ENCODE measurements at regions not wholly inside any gene's neighbourhood (a gene's known extent, or its start where the extent isn't known, plus 50 kb on each side); places are given as distances from the start of the nearest gene placed in this dataset.

DNA sequence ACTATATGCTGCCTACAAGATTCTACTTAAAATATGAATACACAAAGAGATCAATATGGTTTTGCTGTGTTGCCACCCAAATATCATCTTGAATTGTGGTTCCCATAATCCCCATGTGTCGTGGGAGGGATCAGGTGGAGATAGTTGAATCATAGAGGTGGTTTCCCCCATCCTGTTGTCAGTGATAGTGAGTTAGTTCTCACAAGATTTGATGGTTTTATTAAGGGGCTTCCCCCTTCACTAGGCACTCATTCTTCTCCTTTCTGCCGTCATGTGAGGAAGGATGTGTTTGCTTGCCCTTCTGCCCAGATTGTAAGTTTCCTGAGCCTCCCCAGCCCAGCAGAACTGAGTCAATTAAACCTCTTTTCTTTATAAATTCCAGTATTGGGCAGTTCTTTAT lies 654.4 kb upstream of the NR5A2 start:
- no peak for DNase-seq
- H3K27me3 ChIP-seq, result no peaks in the 10 kb centered on the region
- intact Hi-C loops (cut with DNase I), result no loop called here
- no peak for TF ChIP-seq POLR2A (IDR thresholded peaks at IDR 0.05)
- TF ChIP-seq, protein P1, sequence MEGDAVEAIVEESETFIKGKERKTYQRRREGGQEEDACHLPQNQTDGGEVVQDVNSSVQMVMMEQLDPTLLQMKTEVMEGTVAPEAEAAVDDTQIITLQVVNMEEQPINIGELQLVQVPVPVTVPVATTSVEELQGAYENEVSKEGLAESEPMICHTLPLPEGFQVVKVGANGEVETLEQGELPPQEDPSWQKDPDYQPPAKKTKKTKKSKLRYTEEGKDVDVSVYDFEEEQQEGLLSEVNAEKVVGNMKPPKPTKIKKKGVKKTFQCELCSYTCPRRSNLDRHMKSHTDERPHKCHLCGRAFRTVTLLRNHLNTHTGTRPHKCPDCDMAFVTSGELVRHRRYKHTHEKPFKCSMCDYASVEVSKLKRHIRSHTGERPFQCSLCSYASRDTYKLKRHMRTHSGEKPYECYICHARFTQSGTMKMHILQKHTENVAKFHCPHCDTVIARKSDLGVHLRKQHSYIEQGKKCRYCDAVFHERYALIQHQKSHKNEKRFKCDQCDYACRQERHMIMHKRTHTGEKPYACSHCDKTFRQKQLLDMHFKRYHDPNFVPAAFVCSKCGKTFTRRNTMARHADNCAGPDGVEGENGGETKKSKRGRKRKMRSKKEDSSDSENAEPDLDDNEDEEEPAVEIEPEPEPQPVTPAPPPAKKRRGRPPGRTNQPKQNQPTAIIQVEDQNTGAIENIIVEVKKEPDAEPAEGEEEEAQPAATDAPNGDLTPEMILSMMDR (IDR thresholded peaks at IDR 0.05), result no peak
- no peak overlapping the region for H3K4me3 ChIP-seq
- H3K27ac ChIP-seq, result no peak overlapping the region
- no peaks in the 10 kb centered on the region for H3K4me1 ChIP-seq
- no peaks in the 10 kb centered on the region for H3K9me3 ChIP-seq
- 26 to 59% methylated on average over 2 of the region's 2 CpGs for WGBS, 2 donors
- no peaks in the 10 kb centered on the region for H3K36me3 ChIP-seq

DNA sequence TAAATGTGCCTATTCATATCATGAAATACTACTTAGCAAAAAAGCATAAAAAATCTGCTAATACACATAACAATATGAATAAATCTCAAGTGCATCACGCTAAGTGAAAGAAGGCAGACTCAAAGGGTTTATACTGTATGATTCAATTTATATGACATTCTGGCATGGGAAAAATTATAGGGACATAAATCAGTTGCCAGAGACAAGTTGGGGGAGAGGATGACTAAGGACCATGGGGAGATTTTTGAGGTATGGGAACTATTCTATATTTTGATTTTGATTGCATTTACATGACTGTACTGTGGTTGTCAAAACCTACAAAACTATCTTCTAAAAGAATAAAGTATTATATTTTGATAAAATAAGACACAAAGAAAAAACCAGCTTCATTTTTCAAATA lies 650.3 kb upstream of the NR5A2 start:
- H3K27ac ChIP-seq, result no peak overlapping the region
- H3K4me1 ChIP-seq, result no peaks in the 10 kb centered on the region
- no peak for DNase-seq
- TF ChIP-seq, protein P1 (IDR thresholded peaks at IDR 0.05), result no peak
- no peak for TF ChIP-seq POLR2A (IDR thresholded peaks at IDR 0.05)
- no peaks in the 10 kb centered on the region for H3K27me3 ChIP-seq
- H3K9me3 ChIP-seq, result no peaks in the 10 kb centered on the region
- no peak overlapping the region for H3K4me3 ChIP-seq
- intact Hi-C loops (cut with DNase I), result no loop called here
- WGBS, 2 donors, result 83 to 95% methylated on average over 1 of the region's 1 CpG
- no peaks in the 10 kb centered on the region for H3K36me3 ChIP-seq

DNA sequence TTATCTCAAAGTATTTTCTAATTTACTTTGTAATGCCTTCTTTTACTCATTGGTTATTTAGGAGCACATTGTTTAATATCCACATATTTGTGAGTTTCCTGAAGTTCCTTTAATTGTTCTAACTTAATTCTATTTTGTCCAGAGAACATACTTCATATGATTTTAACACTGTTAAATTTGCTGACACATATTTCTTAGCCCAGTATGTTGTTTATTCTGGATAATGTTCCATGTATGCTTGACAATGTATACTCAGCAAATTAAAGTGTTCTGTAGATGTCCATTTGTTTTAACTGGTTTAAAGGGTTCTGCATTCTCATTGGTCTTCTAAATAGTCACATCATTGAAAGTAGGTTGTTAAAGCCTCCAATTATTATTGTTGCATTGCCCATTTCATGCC lies 643.7 kb upstream of the NR5A2 start:
- intact Hi-C loops (cut with DNase I), result no loop called here
- no peaks in the 10 kb centered on the region for H3K9me3 ChIP-seq
- H3K36me3 ChIP-seq, result no peaks in the 10 kb centered on the region
- no peak overlapping the region for H3K4me3 ChIP-seq
- no peak for TF ChIP-seq POLR2A (IDR thresholded peaks at IDR 0.05)
- TF ChIP-seq, protein P1 (IDR thresholded peaks at IDR 0.05), result no peak
- no peaks in the 10 kb centered on the region for H3K27me3 ChIP-seq
- H3K27ac ChIP-seq, result no peak overlapping the region
- H3K4me1 ChIP-seq, result no peaks in the 10 kb centered on the region
- DNase-seq, result no peak

DNA sequence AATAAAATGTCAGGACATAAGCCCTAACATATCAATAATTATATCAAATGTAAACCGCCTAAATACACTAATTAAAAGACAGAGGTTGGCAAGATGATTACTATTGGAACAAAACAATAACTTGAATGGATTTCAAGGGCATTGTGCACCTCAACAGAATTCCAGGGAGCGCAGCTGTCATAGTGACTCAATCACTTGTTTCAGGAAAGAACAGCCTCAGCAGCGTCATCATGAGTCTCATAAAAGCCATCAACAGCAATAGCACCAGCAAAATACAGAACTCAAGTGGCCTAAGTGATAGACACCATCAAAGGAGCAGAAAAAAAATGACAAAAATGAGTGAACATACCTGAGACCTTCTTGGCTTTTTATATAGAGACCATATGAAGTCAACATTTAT lies 632.7 kb upstream of the NR5A2 start:
- no peaks in the 10 kb centered on the region for H3K9me3 ChIP-seq
- no peak overlapping the region for H3K4me3 ChIP-seq
- H3K4me1 ChIP-seq, result no peaks in the 10 kb centered on the region
- TF ChIP-seq, protein P1 (IDR thresholded peaks at IDR 0.05), result no peak
- TF ChIP-seq POLR2A (IDR thresholded peaks at IDR 0.05), result no peak
- H3K27ac ChIP-seq, result no peak overlapping the region
- H3K36me3 ChIP-seq, result no peaks in the 10 kb centered on the region
- no peaks in the 10 kb centered on the region for H3K27me3 ChIP-seq
- DNase-seq, result no peak
- intact Hi-C loops (cut with DNase I), result no loop called here
- 83 to 84% methylated on average over 3 of the region's 3 CpGs for WGBS, 2 donors

DNA sequence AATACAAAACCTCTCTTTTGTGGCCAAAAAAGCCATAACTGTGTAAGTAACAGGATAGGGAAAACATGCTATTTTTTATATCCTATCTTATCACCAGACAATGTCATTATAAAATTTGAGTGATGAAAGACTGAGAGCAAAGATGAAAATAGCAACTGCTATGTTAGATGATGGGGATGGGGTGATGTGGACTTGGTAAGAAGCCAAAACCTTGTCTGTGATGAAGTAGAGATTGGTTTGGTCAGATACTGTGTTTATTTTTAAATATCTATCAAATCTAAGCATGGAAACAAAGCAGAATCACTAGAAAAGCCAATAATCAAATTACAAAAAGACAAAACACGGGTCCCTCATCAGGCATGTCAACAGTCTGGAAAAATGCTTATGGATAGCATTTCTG lies 631.1 kb upstream of the NR5A2 start:
- intact Hi-C loops (cut with DNase I), result no loop called here
- Histone ChIP-seq H3K27me3 (no peaks in the 10 kb centered on the region), H3K4me3 (no peak overlapping the region), H3K9me3 (no peaks in the 10 kb centered on the region), H3K27ac (no peak overlapping the region), H3K4me1 (no peaks in the 10 kb centered on the region), H3K36me3 (no peaks in the 10 kb centered on the region)
- no peak for DNase-seq
- TF ChIP-seq, protein P1 (IDR thresholded peaks at IDR 0.05), result no peak
- no peak for TF ChIP-seq POLR2A (IDR thresholded peaks at IDR 0.05)
- 31 to 46% methylated on average over 1 of the region's 1 CpG for WGBS, 2 donors
